ENCODE measurements at regions not wholly inside any gene's neighbourhood (a gene's known extent, or its start where the extent isn't known, plus 50 kb on each side); places are given as distances from the start of the nearest gene placed in this dataset.
"Not testable (repeated sequence)": the region's sequence is repeated elsewhere in the genome, so short reads cannot be mapped to it uniquely, and the experiment has no call there.

DNA sequence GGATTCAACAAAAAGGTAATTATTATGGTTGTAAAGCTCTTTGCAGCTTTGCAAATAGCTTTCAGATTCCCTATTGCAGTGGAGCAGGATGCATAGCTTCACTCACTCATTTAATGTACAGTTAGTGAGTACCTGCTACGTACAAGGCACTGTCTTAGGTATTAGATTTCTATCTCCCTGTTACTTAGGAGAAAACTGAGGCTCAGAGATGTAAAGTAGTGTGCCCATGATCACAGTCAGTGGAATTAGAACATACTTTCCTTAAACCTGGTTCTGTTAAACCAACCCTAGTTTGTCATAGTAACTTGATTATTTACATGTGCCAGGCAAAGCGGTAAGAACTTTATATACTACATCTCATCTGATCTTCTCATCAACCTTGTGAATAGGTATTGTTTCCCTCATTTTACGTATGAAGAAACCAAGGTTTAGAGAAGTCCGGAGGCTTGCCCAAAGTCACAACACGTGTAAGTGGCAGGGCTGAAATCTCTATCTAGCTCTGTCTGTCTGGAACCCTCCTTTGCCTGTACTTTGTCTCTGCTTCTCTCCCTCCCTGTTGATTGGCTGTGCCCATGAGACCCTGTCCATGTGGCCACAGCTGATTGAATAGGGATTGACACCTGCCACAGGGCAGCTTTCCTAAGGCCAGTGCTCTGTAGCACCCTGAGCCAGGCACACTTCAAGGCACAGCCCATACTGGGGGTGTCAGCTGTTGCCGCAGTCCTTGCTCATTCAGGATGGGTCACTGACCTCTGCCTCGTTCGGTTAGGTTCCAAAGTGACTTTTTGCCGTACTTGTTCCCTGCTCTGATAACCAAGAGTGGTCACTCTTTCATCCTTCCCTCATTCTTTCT, 63.8 kb upstream of the PRSS23 start:
- no peak for DNase-seq (ENCODE audit: low read depth)
- TF ChIP-seq, protein P1, sequence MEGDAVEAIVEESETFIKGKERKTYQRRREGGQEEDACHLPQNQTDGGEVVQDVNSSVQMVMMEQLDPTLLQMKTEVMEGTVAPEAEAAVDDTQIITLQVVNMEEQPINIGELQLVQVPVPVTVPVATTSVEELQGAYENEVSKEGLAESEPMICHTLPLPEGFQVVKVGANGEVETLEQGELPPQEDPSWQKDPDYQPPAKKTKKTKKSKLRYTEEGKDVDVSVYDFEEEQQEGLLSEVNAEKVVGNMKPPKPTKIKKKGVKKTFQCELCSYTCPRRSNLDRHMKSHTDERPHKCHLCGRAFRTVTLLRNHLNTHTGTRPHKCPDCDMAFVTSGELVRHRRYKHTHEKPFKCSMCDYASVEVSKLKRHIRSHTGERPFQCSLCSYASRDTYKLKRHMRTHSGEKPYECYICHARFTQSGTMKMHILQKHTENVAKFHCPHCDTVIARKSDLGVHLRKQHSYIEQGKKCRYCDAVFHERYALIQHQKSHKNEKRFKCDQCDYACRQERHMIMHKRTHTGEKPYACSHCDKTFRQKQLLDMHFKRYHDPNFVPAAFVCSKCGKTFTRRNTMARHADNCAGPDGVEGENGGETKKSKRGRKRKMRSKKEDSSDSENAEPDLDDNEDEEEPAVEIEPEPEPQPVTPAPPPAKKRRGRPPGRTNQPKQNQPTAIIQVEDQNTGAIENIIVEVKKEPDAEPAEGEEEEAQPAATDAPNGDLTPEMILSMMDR (conservative IDR thresholded peaks at IDR 0.05; ENCODE audit: low read length), result no peak
- H3K4me3 ChIP-seq (ENCODE audit: low read length), result no peak overlapping the region

DNA sequence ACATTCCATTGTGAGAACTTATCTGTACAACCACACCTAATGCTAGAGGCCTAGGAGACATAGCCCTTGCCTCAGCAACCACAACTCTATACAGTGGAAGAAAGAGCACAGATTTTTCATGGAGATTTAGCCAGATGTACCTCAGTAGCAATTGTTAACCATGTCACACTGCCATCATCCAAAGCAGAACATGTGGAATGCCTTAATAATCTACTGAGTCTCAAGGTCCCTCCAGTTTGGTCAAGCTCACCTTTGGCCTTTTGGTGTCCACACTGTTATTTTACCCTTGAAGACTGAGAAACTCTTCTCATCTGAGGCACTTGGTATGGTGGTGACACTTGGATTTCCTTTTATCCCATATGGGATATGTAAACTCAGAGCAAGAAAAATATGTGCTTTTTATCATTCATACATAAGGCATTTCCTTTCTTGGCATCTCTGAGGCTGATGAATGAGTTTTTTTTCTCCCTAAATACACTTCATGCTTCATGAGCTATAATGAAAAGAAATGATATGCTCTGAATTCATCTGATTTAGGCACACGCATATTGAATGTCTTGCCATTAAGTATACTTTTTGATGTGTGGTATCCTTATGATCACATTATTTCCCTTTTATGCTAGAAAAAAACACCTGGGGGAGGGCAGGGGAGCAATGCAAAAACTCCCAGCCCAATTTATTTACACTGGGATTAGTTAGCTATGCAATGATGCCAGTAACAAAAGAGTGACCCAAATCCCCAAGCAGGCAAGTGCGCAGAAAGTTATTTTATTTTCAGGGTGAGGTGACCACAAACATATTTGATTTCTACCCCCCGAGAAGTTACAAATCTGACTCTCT, 63.3 kb upstream of the ME3 start:
- TF ChIP-seq, protein P1 (conservative IDR thresholded peaks at IDR 0.05; ENCODE audit: low read length), result no peak
- no peak overlapping the region for H3K4me3 ChIP-seq (ENCODE audit: low read length)
- peak; percentile 82 for DNase-seq (ENCODE audit: low read depth)

DNA sequence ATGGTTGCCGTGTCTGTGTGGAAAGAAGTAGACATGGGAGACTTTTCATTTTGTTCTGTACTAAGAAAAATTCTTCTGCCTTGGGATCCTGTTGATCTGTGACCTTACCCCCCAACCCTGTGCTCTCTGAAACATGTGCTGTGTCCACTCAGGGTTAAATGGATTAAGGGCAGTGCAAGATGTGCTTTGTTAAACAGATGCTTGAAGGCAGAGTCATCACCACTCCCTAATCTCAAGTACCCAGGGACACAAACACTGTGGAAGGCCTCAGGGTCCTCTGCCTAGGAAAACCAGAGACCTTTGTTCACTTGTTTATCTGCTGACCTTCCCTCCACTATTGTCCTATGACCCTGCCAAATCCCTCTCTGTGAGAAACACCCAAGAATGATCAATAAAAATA, 60.3 kb upstream of the ME3 start:
- H3K4me3 ChIP-seq (ENCODE audit: low read length); DNase-seq (ENCODE audit: low read depth): not testable (repeated sequence)

DNA sequence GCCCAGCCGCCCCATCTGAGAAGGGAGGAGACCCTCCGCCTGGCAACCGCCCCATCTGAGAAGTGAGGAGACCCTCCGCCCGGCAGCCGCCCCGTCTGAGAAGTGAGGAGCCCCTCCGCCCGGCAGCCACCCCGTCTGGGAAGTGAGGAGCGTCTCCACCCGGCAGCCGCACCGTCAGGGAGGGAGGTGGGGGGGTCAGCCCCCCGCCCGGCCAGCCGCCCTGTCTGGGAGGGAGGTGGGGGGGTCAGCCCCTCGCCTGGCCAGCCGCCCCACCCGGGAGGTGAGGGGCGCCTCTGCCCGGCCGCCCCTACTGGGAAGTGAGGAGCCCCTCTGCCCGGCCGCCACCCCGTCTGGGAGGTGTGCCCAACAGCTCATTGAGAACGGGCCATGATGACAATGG, 59.9 kb upstream of the ME3 start:
- DNase-seq (ENCODE audit: low read depth); H3K4me3 ChIP-seq (ENCODE audit: low read length): not testable (repeated sequence)

DNA sequence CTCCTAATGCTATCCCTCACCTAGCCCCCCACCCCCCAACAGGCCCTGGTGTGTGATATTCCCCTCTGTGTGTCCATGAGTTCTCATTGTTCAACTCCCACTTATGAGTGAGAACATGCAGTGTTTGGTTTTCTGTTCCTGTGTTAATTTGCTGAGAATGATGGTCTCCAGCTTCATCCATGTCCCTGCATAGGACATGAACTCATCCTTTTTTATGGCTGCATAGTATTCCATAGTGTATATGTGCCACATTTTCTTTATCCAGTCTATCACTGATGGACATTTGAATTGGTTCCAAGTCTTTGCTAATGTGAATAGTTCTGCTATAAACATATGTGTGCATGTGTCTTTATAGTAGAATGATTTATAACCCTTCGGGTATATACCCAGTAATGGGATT, 57.2 kb upstream of the ME3 start:
- not testable (repeated sequence) for H3K4me3 ChIP-seq (ENCODE audit: low read length); DNase-seq (ENCODE audit: low read depth)

DNA sequence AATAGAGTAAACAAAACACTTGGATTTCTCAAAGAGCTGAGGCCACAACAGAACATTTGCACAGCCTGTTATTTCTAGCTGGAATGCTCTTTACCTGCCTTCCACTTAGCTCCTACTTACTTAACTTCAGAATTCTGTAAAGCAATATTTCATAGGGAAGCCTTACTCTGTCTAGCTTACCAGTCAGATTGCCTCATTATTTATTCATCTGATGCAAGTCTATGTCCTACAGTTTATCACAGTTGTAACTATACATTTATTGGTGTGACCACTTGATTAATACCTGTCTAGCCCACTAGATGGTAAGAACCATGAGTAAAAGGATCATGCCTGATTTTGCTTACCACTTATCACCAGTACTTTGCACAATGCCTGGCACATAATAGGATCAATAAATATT, 56.1 kb upstream of the ME3 start:
- no peak for DNase-seq (ENCODE audit: low read depth)
- no peak overlapping the region for H3K4me3 ChIP-seq (ENCODE audit: low read length)

DNA sequence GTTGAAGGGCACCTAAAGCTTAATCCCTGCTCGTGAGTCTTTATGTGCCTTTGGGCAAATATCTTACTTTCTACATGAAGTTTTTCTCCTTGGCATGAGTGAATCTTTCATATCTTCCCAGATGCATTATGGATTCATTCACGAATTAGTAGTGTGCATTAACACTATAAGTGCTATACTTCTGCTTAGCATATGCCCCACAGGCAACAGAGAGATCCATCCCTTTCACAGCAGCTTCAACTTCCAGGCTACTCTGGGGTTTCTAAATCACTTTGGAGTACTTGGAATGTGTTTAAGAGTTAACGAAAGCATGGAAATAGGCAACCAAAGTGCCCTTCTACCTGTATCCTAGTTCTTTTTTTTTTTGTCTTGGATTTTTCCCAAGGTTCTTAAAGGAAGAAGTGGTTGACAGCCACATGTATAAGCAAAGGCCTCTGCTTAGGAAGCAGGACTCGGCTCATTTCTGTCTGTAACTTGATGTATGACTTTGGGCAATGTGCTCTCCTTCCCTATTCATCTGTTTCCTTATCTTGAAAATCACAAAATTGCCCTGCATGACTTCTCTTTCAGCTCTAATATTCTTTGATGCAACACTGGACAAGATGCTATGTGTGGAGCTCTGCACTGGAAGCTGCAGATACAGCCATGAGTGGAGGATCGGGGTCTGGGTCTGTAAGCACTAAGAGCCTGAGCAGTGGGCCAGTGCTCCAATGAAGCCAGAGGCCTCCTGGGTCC, 54.5 kb upstream of the ME3 start:
- no peak for DNase-seq (ENCODE audit: low read depth)
- H3K4me3 ChIP-seq (ENCODE audit: low read length), result no peak overlapping the region
- TF ChIP-seq, protein P1 (conservative IDR thresholded peaks at IDR 0.05; ENCODE audit: low read length), result no peak

More for the DNA sequence above, 56.1 kb upstream of the ME3 start:
- TF ChIP-seq, protein P1 (conservative IDR thresholded peaks at IDR 0.05; ENCODE audit: low read length), result no peak

DNA sequence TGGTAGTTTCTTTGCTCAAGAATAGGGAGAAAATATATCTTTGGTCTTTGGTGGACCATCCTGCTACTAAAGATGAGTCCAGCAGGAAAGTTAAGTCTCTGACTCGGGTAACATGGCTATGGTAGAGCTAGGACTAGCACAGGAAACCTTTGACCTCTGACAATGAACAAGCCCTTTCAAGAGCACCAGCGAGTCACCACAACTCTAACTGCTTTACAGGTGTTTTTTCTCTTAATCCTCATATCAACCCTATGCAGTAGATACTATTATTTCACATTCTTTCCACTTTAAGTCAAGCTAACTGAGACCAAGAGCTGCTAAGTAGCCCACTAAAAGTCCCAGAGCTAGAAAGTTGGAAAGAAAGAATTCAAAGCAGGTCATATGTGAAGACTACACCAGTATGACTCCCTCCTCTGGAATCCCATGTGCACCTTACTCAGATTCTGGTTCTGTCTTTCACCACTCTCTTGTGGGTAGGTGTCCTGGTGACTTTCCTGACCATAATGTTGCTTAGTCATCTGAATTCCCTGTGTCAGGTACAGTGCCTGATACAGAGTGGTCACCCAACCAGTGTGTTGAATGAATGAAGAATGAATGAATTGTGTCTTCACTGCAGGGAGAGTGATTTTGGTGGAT, 53.8 kb upstream of the ME3 start:
- no peak overlapping the region for H3K4me3 ChIP-seq (ENCODE audit: low read length)
- TF ChIP-seq, protein P1 (conservative IDR thresholded peaks at IDR 0.05; ENCODE audit: low read length), result no peak
- DNase-seq (ENCODE audit: low read depth), result no peak

Measured in AG10803 (cell line).